ENCODE measurements at regions not wholly inside any gene's neighbourhood (a gene's known extent, or its start where the extent isn't known, plus 50 kb on each side); places are given as distances from the start of the nearest gene placed in this dataset.
"Not testable (repeated sequence)": the region's sequence is repeated elsewhere in the genome, so short reads cannot be mapped to it uniquely, and the experiment has no call there.

- H3K27me3 ChIP-seq (ENCODE audit: control insufficient read depth in 2 of 2, insufficient read depth in 1 of 2, low read length in 1 of 2) = peaks cover 14 to 41% of the 10 kb centered on the region in 2 donors
- not testable (repeated sequence) for DNase-seq (ENCODE audit: low read depth in 6 of 9, low spot score in 9 of 9); H3K4me3 ChIP-seq (ENCODE audit: low read length in 2 of 2); H3K36me3 ChIP-seq (ENCODE audit: control insufficient read depth in 2 of 2, insufficient read depth in 2 of 2, low read length in 1 of 2); H3K27ac ChIP-seq (ENCODE audit: low read depth in 1 of 2, low read length in 1 of 2); H3K4me1 ChIP-seq (ENCODE audit: control insufficient read depth in 2 of 2, insufficient read depth in 2 of 2, low read length in 2 of 2); H3K9me3 ChIP-seq (ENCODE audit: control insufficient read depth in 2 of 2, insufficient read depth in 1 of 2, low read length in 1 of 2)
- WGBS = 97% methylated on average over 14 of the region's 14 CpGs
These were observed 200.8 kb downstream of the USP22 start for GRCh38 chr17:20842012-20842411.

GRCh38 chr17:20843261-20843660 lies 199.6 kb downstream of the USP22 start:
- H3K9me3 ChIP-seq (ENCODE audit: control insufficient read depth in 2 of 2, insufficient read depth in 1 of 2, low read length in 1 of 2); DNase-seq (ENCODE audit: low read depth in 6 of 9, low spot score in 9 of 9); H3K4me1 ChIP-seq (ENCODE audit: control insufficient read depth in 2 of 2, insufficient read depth in 2 of 2, low read length in 2 of 2); H3K36me3 ChIP-seq (ENCODE audit: control insufficient read depth in 2 of 2, insufficient read depth in 2 of 2, low read length in 1 of 2); H3K4me3 ChIP-seq (ENCODE audit: low read length in 2 of 2); H3K27ac ChIP-seq (ENCODE audit: low read depth in 1 of 2, low read length in 1 of 2): not testable (repeated sequence)
- peaks cover 14 to 41% of the 10 kb centered on the region in 2 donors for H3K27me3 ChIP-seq (ENCODE audit: control insufficient read depth in 2 of 2, insufficient read depth in 1 of 2, low read length in 1 of 2)
- 57% methylated on average over 19 of the region's 19 CpGs for WGBS

GRCh38 chr17:20843799-20844553 lies 198.8 kb downstream of the USP22 start:
- H3K27ac ChIP-seq (ENCODE audit: low read depth in 1 of 2, low read length in 1 of 2); H3K36me3 ChIP-seq (ENCODE audit: control insufficient read depth in 2 of 2, insufficient read depth in 2 of 2, low read length in 1 of 2); H3K4me3 ChIP-seq (ENCODE audit: low read length in 2 of 2); H3K9me3 ChIP-seq (ENCODE audit: control insufficient read depth in 2 of 2, insufficient read depth in 1 of 2, low read length in 1 of 2); H3K4me1 ChIP-seq (ENCODE audit: control insufficient read depth in 2 of 2, insufficient read depth in 2 of 2, low read length in 2 of 2): not testable (repeated sequence)
- DNase-seq (ENCODE audit: low read depth in 6 of 9, low spot score in 9 of 9) = peak in 1 of 9 donors; percentile 2
- WGBS = 8% methylated on average over 64 of the region's 74 CpGs
- H3K27me3 ChIP-seq (ENCODE audit: control insufficient read depth in 2 of 2, insufficient read depth in 1 of 2, low read length in 1 of 2) = peaks cover 14 to 41% of the 10 kb centered on the region in 2 donors

- H3K27ac ChIP-seq (ENCODE audit: low read depth in 1 of 2, low read length in 1 of 2); H3K4me1 ChIP-seq (ENCODE audit: control insufficient read depth in 2 of 2, insufficient read depth in 2 of 2, low read length in 2 of 2); H3K36me3 ChIP-seq (ENCODE audit: control insufficient read depth in 2 of 2, insufficient read depth in 2 of 2, low read length in 1 of 2); H3K9me3 ChIP-seq (ENCODE audit: control insufficient read depth in 2 of 2, insufficient read depth in 1 of 2, low read length in 1 of 2); H3K4me3 ChIP-seq (ENCODE audit: low read length in 2 of 2); DNase-seq (ENCODE audit: low read depth in 6 of 9, low spot score in 9 of 9): not testable (repeated sequence)
- 82% methylated on average over 3 of the region's 3 CpGs for WGBS
- H3K27me3 ChIP-seq (ENCODE audit: control insufficient read depth in 2 of 2, insufficient read depth in 1 of 2, low read length in 1 of 2) = peaks cover 20 to 29% of the 10 kb centered on the region in 2 donors
These were observed 193.9 kb downstream of the USP22 start for GRCh38 chr17:20848869-20849443.

- WGBS = 14% methylated on average over 21 of the region's 21 CpGs
- not testable (repeated sequence) for H3K4me1 ChIP-seq (ENCODE audit: control insufficient read depth in 2 of 2, insufficient read depth in 2 of 2, low read length in 2 of 2); H3K4me3 ChIP-seq (ENCODE audit: low read length in 2 of 2); H3K27ac ChIP-seq (ENCODE audit: low read depth in 1 of 2, low read length in 1 of 2); H3K9me3 ChIP-seq (ENCODE audit: control insufficient read depth in 2 of 2, insufficient read depth in 1 of 2, low read length in 1 of 2); H3K36me3 ChIP-seq (ENCODE audit: control insufficient read depth in 2 of 2, insufficient read depth in 2 of 2, low read length in 1 of 2)
- H3K27me3 ChIP-seq (ENCODE audit: control insufficient read depth in 2 of 2, insufficient read depth in 1 of 2, low read length in 1 of 2) = peaks cover 20% of the 10 kb centered on the region in 2 donors
- DNase-seq (ENCODE audit: low read depth in 6 of 9, low spot score in 9 of 9) = peak in 1 of 9 donors; percentile 1
These were observed 191.1 kb downstream of the USP22 start for GRCh38 chr17:20851591-20852238.

GRCh38 chr17:20852239-20852989 lies 190.4 kb downstream of the USP22 start:
- Histone ChIP-seq H3K27me3 (ENCODE audit: control insufficient read depth in 2 of 2, insufficient read depth in 1 of 2, low read length in 1 of 2) (peaks cover 20% of the 10 kb centered on the region in 2 donors), H3K4me3 (ENCODE audit: low read length in 2 of 2) (peak overlapping the region in 1 of 2 donors; percentile 32)
- WGBS = 2% methylated on average over 36 of the region's 36 CpGs

GRCh38 chr17:20852990-20853370 lies 189.8 kb downstream of the USP22 start:
- no peak overlapping the region for H3K4me3 ChIP-seq (ENCODE audit: low read length in 2 of 2)

More at GRCh38 chr17:20852239-20852989, 190.4 kb downstream of the USP22 start:
- Histone ChIP-seq H3K27ac (ENCODE audit: low read depth in 1 of 2, low read length in 1 of 2) (no peak overlapping the region), H3K36me3 (ENCODE audit: control insufficient read depth in 2 of 2, insufficient read depth in 2 of 2, low read length in 1 of 2) (no peaks in the 10 kb centered on the region), H3K4me1 (ENCODE audit: control insufficient read depth in 2 of 2, insufficient read depth in 2 of 2, low read length in 2 of 2) (no peaks in the 10 kb centered on the region), H3K9me3 (ENCODE audit: control insufficient read depth in 2 of 2, insufficient read depth in 1 of 2, low read length in 1 of 2) (no peaks in the 10 kb centered on the region)
- DNase-seq (ENCODE audit: low read depth in 6 of 9, low spot score in 9 of 9) = peak in 1 of 9 donors; percentile 12

GRCh38 chr17:20855910-20856470 lies 186.8 kb downstream of the USP22 start:
- H3K4me3 ChIP-seq (ENCODE audit: low read length in 2 of 2); H3K9me3 ChIP-seq (ENCODE audit: control insufficient read depth in 2 of 2, insufficient read depth in 1 of 2, low read length in 1 of 2); H3K36me3 ChIP-seq (ENCODE audit: control insufficient read depth in 2 of 2, insufficient read depth in 2 of 2, low read length in 1 of 2); DNase-seq (ENCODE audit: low read depth in 6 of 9, low spot score in 9 of 9); H3K4me1 ChIP-seq (ENCODE audit: control insufficient read depth in 2 of 2, insufficient read depth in 2 of 2, low read length in 2 of 2); H3K27ac ChIP-seq (ENCODE audit: low read depth in 1 of 2, low read length in 1 of 2): not testable (repeated sequence)
- H3K27me3 ChIP-seq (ENCODE audit: control insufficient read depth in 2 of 2, insufficient read depth in 1 of 2, low read length in 1 of 2) = peaks cover 20% of the 10 kb centered on the region in 2 donors
- 93% methylated on average over 2 of the region's 2 CpGs for WGBS

More at GRCh38 chr17:20852990-20853370, 189.8 kb downstream of the USP22 start:
- H3K9me3 ChIP-seq (ENCODE audit: control insufficient read depth in 2 of 2, insufficient read depth in 1 of 2, low read length in 1 of 2) = no peaks in the 10 kb centered on the region
- no peaks in the 10 kb centered on the region for H3K4me1 ChIP-seq (ENCODE audit: control insufficient read depth in 2 of 2, insufficient read depth in 2 of 2, low read length in 2 of 2)
- no peak overlapping the region for H3K27ac ChIP-seq (ENCODE audit: low read depth in 1 of 2, low read length in 1 of 2)
- 31% methylated on average over 6 of the region's 6 CpGs for WGBS
- H3K36me3 ChIP-seq (ENCODE audit: control insufficient read depth in 2 of 2, insufficient read depth in 2 of 2, low read length in 1 of 2) = no peaks in the 10 kb centered on the region
- H3K27me3 ChIP-seq (ENCODE audit: control insufficient read depth in 2 of 2, insufficient read depth in 1 of 2, low read length in 1 of 2) = peaks cover 20% of the 10 kb centered on the region in 2 donors
- DNase-seq (ENCODE audit: low read depth in 6 of 9, low spot score in 9 of 9) = no peak

All from thymus (tissue), 11 donors.